Astrocyte (in vitro differentiated cells and primary cell): ENCODE measurements at regions not wholly inside any gene's neighbourhood (a gene's known extent, or its start where the extent isn't known, plus 50 kb on each side); places are given as distances from the start of the nearest gene placed in this dataset.

Experiments used
- DNase-seq: peaks from one replicate; pipeline ENCODE4 v3.0.0-alpha.2; 2010; ENCODE audit warnings: low read depth
- FAIRE-seq: peaks from 2 replicates; lab custom pipeline; 2011; peaks lifted over from hg19 to GRCh38; lab: Jason Lieb, UNC
- H2AFZ ChIP-seq: 2 replicates; pipeline ENCODE4 v1.6.0; 2012; ENCODE audit warnings: low read depth, low read length, inconsistent platforms
- H3K27ac ChIP-seq: 2 replicates; pipeline ENCODE4 v1.5.1; 2011; ENCODE audit warnings: low read depth, low read length, inconsistent platforms
- H3K27me3 ChIP-seq: 2 replicates; pipeline ENCODE4 v1.6.0; 2011; ENCODE audit warnings: low read length, inconsistent platforms; ENCODE audit not compliant: insufficient read depth
- H3K36me3 ChIP-seq: 2 replicates; pipeline ENCODE4 v1.5.1; 2011; ENCODE audit warnings: low read length, inconsistent platforms; ENCODE audit not compliant: insufficient read depth
- H3K4me1 ChIP-seq: 2 replicates; pipeline ENCODE4 v1.5.1; 2011; ENCODE audit warnings: low read length, inconsistent platforms; ENCODE audit not compliant: insufficient read depth
- H3K4me2 ChIP-seq: 2 replicates; pipeline ENCODE4 v1.6.0; 2012; ENCODE audit warnings: low read length, inconsistent platforms
- H3K4me3 ChIP-seq: 2 replicates; pipeline ENCODE4 v1.5.1; 2011; ENCODE audit warnings: low read depth, mild to moderate bottlenecking, low read length, inconsistent platforms; ENCODE audit not compliant: insufficient read depth
- H3K79me2 ChIP-seq: 2 replicates; pipeline ENCODE4 v1.6.0; 2012; ENCODE audit warnings: mild to moderate bottlenecking, low read length, inconsistent platforms; ENCODE audit not compliant: insufficient read depth
- H3K9ac ChIP-seq: 2 replicates; pipeline ENCODE4 v1.6.0; 2012; ENCODE audit warnings: mild to moderate bottlenecking, low read length, inconsistent platforms
- H3K9me3 ChIP-seq: 2 replicates; pipeline ENCODE4 v1.5.1; 2012; ENCODE audit warnings: low read depth, mild to moderate bottlenecking, low read length, inconsistent platforms; ENCODE audit not compliant: insufficient read depth
- H4K20me1 ChIP-seq: 2 replicates; pipeline ENCODE4 v1.6.0; 2012; ENCODE audit warnings: low read length, inconsistent platforms; ENCODE audit not compliant: insufficient read depth
- H3K27ac Mint-ChIP-seq: one replicate; pipeline ENCODE4 v1.8.0; 2021; ENCODE audit warnings: mild to moderate bottlenecking, mixed read lengths; ENCODE audit not compliant: unreplicated experiment
- H3K27me3 Mint-ChIP-seq: one replicate; pipeline ENCODE4 v1.8.0; 2021; ENCODE audit warnings: low read depth, mixed read lengths; ENCODE audit not compliant: unreplicated experiment
- H3K36me3 Mint-ChIP-seq: one replicate; pipeline ENCODE4 v1.8.0; 2021; ENCODE audit warnings: low read depth, mixed read lengths; ENCODE audit not compliant: unreplicated experiment
- H3K4me1 Mint-ChIP-seq: one replicate; pipeline ENCODE4 v1.8.0; 2021; ENCODE audit warnings: low read depth, mixed read lengths; ENCODE audit not compliant: unreplicated experiment
- H3K4me3 Mint-ChIP-seq: one replicate; pipeline ENCODE4 v1.8.0; 2021; ENCODE audit warnings: mild to moderate bottlenecking, moderate library complexity, mixed read lengths; ENCODE audit not compliant: unreplicated experiment
- H3K9me3 Mint-ChIP-seq: one replicate; pipeline ENCODE4 v1.8.0; 2021; ENCODE audit warnings: mild to moderate bottlenecking, mixed read lengths; ENCODE audit not compliant: unreplicated experiment
- EZH2 ChIP-seq: IDR thresholded peaks from 2 replicates; pipeline ENCODE4 v1.6.1; 2012; ENCODE audit warnings: mild to moderate bottlenecking, low read length, inconsistent platforms; ENCODE audit not compliant: insufficient read depth
- TF ChIP-seq, protein P1 (sequence below): IDR thresholded peaks from 2 replicates; pipeline ENCODE4 v1.5.1; 2011; ENCODE audit warnings: low read depth, mild to moderate bottlenecking, inconsistent platforms, low read length, moderate library complexity; ENCODE audit not compliant: insufficient read depth

DNA sequence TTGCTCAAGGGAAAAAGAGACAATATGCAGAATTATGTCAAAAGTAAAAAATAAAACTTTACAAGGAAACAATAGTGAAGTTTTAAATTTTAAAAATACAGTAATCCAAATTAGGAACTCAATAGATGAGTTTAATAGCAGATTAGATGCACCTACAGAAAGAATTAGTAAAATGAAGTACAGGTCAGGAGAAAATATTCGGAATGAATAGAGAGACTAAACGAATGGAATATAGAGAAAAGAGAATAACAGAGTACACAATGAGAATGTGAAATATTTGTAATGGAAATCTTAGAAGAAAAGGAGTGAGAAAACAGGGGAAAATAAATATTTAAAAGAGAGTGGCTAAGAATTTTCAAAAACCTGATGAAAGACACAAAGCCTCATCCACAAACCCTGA lies 275.7 kb upstream of the MMADHC start:
- TF ChIP-seq EZH2, result no peak
- TF ChIP-seq, protein P1, sequence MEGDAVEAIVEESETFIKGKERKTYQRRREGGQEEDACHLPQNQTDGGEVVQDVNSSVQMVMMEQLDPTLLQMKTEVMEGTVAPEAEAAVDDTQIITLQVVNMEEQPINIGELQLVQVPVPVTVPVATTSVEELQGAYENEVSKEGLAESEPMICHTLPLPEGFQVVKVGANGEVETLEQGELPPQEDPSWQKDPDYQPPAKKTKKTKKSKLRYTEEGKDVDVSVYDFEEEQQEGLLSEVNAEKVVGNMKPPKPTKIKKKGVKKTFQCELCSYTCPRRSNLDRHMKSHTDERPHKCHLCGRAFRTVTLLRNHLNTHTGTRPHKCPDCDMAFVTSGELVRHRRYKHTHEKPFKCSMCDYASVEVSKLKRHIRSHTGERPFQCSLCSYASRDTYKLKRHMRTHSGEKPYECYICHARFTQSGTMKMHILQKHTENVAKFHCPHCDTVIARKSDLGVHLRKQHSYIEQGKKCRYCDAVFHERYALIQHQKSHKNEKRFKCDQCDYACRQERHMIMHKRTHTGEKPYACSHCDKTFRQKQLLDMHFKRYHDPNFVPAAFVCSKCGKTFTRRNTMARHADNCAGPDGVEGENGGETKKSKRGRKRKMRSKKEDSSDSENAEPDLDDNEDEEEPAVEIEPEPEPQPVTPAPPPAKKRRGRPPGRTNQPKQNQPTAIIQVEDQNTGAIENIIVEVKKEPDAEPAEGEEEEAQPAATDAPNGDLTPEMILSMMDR, result no peak
- Histone ChIP-seq H3K4me1 (peaks cover 18% of the 10 kb centered on the region), H3K36me3 (no peaks in the 10 kb centered on the region), H3K79me2 (no peaks in the 10 kb centered on the region), H3K4me2 (no peak overlapping the region), H3K4me3 (no peak overlapping the region), H4K20me1 (no peaks in the 10 kb centered on the region), H3K27ac (no peak overlapping the region), H3K27me3 (no peaks in the 10 kb centered on the region), H3K9ac (no peak overlapping the region), H2AFZ (no peak overlapping the region), H3K9me3 (no peaks in the 10 kb centered on the region)
- peaks cover 22% of the 10 kb centered on the region for H3K4me1 Mint-ChIP-seq
- FAIRE-seq, result no peak
- H3K27me3 Mint-ChIP-seq, result no peaks in the 10 kb centered on the region
- DNase-seq, result no peak
- H3K9me3 Mint-ChIP-seq, result peaks cover 9% of the 10 kb centered on the region
- H3K27ac Mint-ChIP-seq, result no peak overlapping the region
- no peaks in the 10 kb centered on the region for H3K36me3 Mint-ChIP-seq
- H3K4me3 Mint-ChIP-seq, result no peak overlapping the region

DNA sequence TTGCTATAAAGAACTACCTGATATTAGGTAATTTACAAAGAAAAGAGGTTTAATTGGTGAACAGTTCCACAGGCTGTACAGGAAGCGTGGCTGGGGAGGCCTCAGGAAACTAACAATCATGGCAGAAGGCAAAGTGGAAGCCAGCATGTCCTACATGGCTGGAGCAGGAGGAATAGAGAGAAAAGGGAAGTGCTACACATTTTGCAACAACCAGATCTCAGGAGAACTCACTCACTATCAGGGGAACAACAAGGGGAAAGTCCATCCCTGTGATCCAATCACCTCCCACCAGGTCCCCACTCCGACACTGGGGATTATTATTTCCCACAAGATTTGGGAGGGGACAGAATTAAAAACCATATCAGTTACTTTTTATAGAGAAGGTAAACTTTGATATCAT lies 273.5 kb upstream of the MMADHC start:
- Histone ChIP-seq H3K4me1 (peaks cover 18% of the 10 kb centered on the region), H3K79me2 (no peaks in the 10 kb centered on the region), H3K4me3 (no peak overlapping the region), H3K36me3 (no peaks in the 10 kb centered on the region), H3K27me3 (no peaks in the 10 kb centered on the region), H3K4me2 (peak overlapping the region; percentile 21), H4K20me1 (no peaks in the 10 kb centered on the region), H3K9me3 (no peaks in the 10 kb centered on the region), H3K27ac (no peak overlapping the region), H3K9ac (peak overlapping the region; percentile 17), H2AFZ (no peak overlapping the region)
- Mint-ChIP-seq H3K36me3 (no peaks in the 10 kb centered on the region), H3K27me3 (no peaks in the 10 kb centered on the region), H3K9me3 (peaks cover 9% of the 10 kb centered on the region), H3K4me1 (peaks cover 30% of the 10 kb centered on the region), H3K27ac (peak overlapping the region; percentile 92), H3K4me3 (no peak overlapping the region)
- FAIRE-seq (no peak), DNase-seq (no peak)
- TF ChIP-seq EZH2, result no peak
- TF ChIP-seq, protein P1, result no peak

DNA sequence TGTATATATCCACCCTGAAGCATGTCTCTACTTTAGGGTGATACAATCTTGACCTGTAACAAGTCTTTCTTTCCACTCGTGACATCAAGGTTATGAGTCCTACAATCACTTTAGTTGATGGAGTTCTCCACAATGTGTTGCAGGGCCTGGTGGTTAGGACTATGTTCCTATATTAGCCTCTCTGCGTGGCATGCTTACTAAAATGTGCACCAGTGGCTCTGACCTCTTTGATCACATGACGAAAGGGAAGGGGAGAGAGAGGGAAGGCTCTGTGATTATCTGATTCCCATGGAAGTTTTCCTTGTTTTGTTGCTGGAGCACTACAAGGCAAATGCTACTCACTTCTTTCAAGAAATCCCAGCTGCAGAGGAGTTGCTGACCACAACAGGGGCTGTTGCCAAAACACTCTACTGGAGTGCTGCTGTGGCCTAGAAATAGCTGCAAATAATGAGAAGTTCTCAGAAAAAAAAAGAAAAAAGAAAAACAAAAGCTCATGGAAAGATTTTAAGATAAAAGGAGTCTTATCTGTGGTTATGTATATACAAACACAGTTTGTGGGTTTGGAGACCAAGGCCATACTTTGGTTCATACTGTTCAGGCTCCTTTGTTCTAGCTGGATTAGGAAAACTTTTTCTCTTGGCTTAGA lies 272.8 kb upstream of the MMADHC start:
- Histone ChIP-seq H3K9ac (peak overlapping the region; percentile 8), H3K27me3 (no peaks in the 10 kb centered on the region), H4K20me1 (no peaks in the 10 kb centered on the region), H3K79me2 (no peaks in the 10 kb centered on the region), H2AFZ (no peak overlapping the region), H3K9me3 (no peaks in the 10 kb centered on the region), H3K36me3 (no peaks in the 10 kb centered on the region), H3K27ac (peak overlapping the region; percentile 36), H3K4me3 (no peak overlapping the region), H3K4me2 (peak overlapping the region; percentile 51), H3K4me1 (peaks cover 18% of the 10 kb centered on the region)
- TF ChIP-seq EZH2, result no peak
- TF ChIP-seq, protein P1, result no peak
- no peaks in the 10 kb centered on the region for H3K27me3 Mint-ChIP-seq
- FAIRE-seq (peak; percentile 69), DNase-seq (peak; percentile 99)
- peak overlapping the region; percentile 92 for H3K27ac Mint-ChIP-seq
- no peaks in the 10 kb centered on the region for H3K36me3 Mint-ChIP-seq
- no peak overlapping the region for H3K4me3 Mint-ChIP-seq
- H3K9me3 Mint-ChIP-seq, result peaks cover 9% of the 10 kb centered on the region
- H3K4me1 Mint-ChIP-seq, result peaks cover 30% of the 10 kb centered on the region
